ENCODE measurements at regions not wholly inside any gene's neighbourhood (a gene's known extent, or its start where the extent isn't known, plus 50 kb on each side); places are given as distances from the start of the nearest gene placed in this dataset.
"Not testable (repeated sequence)": the region's sequence is repeated elsewhere in the genome, so short reads cannot be mapped to it uniquely, and the experiment has no call there.

DNA sequence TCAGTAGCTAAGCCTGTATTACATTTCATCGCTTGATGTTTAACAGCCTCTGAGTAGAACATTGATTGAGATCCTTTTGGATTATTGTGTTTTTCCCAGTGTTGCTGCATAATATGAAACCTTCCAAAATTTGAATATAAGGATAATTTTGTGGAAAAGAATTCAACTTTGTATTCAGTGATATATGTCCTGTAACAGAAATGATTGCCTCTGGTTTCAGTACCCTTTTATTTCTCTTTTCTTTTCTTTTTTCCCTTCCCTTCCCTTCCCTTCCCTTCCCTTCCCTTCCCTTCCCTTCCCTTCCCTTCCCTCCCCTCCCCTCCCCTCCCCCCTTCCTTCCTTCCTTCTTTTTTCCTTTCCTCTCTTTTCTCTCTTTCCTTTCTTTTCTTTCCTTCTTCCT, 74.6 kb downstream of the UTRN start:
- no peak for DNase-seq (ENCODE audit: low read depth)

GRCh38 chr6:144360401-144360800, 75.3 kb downstream of the UTRN start:
- peak; percentile 94 for DNase-seq (ENCODE audit: low read depth)

DNA sequence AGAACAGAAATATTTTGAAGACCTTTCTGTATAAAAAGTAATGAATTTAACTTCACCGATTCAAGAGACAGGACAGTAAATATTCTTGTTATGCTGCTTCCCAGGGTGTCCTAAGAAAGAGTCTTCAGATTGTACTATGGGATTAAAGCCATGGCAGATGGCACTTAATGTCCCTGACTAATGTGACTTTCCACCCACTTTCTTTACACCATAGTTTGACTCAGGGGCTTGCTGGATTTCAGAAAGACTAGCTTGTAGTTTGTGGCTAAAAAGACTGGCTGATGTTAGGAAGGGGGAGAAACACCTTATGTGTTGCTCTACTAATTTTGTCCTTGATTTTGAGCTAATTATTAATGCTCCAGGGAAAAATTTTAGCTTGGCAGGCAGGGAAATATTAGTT, 75.9 kb downstream of the UTRN start:
- DNase-seq (ENCODE audit: low read depth), result peak; percentile 29

DNA sequence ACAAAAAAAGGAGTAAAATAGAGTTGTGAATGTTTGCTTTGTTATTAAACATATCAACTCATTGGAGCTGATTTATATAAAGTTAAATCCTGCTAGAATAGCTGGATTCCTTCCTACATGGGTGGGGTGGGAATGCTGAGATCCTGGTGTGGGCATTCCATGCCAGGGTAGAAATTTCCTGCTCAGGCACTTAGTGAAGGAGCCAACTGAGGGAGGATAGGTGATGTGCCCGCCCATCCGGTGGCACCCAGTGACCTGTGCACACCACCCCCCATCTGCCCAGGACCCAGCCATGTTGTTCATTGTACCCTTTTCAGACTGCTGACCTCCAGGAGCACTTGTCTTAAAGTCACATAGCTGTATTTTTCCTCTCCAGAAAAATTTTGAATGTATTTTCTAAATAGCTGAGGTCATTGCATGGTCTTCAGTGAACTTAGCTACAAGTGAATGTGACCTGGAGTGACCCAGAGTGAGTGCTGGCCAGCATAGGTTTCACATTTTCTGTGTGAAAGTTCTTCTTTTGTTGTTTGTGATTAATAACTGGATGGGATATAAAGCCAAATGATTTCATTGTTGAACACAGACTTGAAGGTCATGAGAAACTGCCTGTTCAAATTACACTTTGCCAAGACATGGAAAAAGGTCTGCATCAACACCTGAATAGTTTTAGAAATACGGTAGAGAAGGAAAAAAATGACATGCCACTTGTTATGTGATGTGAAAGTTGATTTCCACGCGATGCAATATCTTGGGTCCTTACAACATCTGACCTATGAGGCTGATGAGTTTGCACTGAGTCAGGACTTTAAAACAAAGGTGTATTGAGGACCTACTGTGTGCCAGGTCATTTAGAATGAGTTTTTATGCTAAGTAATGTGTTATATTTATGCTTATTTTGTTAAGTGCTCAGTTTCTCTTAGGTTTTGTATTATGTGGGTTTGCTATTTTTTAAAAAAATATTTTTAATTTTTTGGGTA, 77.2 kb downstream of the UTRN start:
- DNase-seq (ENCODE audit: low read depth), result peak; percentile 61

- DNase-seq (ENCODE audit: low read depth), result no peak
Observed at GRCh38 chr6:144364208-144364720, 79.1 kb downstream of the UTRN start.

DNA sequence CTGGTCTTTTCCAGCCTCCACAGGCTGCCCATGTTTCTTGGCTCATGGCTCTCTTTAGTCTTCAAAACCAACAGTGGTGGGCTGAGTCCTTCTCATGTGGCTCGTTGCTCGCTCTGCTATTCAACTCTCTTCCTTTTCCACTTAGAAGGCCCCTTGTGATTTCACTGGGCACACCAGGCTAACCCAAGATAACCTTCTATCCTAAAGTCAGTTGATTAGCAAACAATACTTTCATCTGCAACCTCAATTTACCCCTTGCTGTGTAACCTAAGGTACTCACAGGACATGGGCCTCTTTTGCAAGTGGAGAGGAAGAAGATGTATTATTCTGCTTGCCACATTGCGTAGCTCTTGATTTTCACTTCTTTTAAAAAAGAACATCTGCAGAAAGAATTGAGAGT, 79.6 kb downstream of the UTRN start:
- no peak for DNase-seq (ENCODE audit: low read depth)

DNA sequence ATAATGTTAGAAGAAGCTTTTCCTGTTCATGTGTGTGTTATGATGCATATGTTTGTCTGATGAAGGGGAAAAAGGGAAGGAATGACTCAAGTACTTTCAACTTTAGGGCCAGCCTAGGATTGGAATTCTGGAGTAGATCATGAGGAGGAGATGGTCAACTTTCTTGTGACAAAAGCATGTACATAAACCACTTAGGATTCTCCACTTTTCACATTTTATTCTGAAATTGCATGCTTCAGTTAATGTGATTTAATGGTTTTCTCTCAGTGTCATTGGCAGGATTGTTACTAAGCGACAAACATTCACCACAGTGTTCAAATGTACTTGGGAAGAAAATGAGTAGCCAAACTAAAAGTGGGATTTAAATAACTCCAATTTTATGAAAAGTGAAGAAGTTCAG, 80.1 kb downstream of the UTRN start:
- DNase-seq (ENCODE audit: low read depth), result peak; percentile 50

- not testable (repeated sequence) for DNase-seq (ENCODE audit: low read depth)
Observed at GRCh38 chr6:144369696-144370095, 84.6 kb downstream of the UTRN start.

- no peak for DNase-seq (ENCODE audit: low read depth)
Observed at GRCh38 chr6:144372116-144372515, 87.0 kb downstream of the UTRN start.

GRCh38 chr6:144372611-144373594, 87.8 kb downstream of the UTRN start:
- DNase-seq (ENCODE audit: low read depth), result no peak

DNA sequence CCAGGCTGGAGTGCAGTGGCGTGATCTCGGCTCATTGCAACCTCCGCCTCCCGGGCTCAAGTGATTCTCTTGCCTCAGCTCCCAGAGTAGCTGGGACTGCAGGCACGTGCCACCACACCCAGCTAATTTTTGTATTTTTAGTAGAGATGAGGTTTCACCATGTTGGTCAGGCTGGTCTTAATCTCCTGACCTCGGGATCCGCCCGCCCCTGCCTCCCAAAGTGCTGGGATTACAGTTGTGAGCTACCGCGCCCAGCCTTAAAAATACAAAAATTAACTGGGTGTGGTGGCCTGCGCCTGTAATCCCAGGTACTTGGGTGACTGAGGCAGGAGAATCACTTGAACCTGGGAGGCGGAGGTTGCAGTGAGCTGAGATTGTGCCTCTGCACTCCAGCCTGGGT, 89.4 kb downstream of the UTRN start:
- DNase-seq (ENCODE audit: low read depth), result not testable (repeated sequence)

DNA sequence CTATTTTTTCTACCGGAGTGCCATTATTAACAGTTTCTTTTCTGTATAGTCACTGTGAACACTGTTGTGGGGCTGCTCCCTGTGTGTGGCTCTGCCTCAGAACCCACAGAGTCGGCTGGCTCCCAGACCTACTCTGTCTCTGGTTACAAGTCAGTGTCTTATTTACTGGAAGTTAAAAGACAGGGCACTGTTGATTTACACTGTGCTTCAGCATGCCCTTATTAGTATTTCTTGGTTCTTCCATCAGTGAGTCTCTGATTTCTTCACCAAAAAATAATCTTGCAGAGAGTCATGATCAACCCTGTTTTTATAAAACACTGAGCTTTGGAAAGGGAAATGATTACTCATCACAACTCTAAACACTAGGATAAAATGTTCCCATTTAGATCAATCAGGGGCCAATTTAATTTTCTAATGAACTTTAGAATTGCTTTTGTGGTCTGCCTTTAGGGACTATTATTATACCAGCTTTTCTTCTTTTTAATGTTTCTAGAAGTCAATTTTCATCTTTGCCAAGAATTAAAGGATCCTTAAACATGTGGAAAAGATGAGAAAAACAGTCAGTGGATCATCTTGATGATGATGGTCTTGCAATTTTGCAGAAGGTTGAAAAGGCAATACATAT, 92.6 kb downstream of the UTRN start:
- peak; percentile 70 for DNase-seq (ENCODE audit: low read depth)

DNA sequence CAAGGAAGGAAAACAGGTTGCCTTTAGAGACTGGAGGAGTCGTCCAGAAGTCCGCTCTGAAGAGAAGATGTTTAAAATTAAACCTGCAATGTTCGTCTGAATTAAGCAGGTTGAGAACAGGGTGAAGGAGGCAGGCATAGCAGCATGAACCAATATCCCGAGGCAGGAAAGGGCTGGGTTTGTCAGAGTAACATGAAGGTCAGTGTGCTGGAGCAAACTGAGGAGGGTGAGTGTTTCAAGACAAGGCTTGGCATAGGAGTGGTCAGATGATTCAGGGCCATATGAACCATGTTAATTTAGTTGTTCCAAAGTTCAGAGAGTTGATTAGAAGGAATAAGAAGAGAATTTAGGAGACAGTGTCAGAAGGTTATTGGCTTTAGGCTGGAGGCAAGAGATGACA, 93.3 kb downstream of the UTRN start:
- peak; percentile 35 for DNase-seq (ENCODE audit: low read depth)

GRCh38 chr6:144379356-144379755, 94.2 kb downstream of the UTRN start:
- DNase-seq (ENCODE audit: low read depth), result peak; percentile 42

DNA sequence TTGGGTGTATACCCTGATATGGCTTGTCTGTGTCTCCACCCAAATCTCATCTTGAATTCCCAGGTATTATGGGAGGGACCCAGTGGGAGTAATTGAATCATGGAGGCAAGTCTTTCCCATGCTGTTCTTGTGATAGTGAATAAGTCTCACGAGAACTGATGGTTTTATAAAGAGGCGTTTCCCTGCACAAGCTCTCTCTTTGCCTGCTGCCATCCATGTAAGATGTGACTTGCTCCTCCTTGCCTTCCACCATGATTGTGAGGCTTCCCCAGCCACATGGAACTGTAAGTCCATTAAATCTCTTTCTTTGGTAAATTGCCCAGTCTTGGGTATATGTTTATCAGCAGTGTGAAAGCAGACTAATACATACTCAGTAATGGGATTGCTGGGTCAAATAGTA, 96.4 kb downstream of the UTRN start:
- DNase-seq (ENCODE audit: low read depth), result not testable (repeated sequence)

- no peak for DNase-seq (ENCODE audit: low read depth)
Observed at GRCh38 chr6:144383336-144383735, 98.2 kb downstream of the UTRN start.

GRCh38 chr6:144384427-144384826, 99.3 kb downstream of the UTRN start:
- DNase-seq (ENCODE audit: low read depth), result no peak

DNA sequence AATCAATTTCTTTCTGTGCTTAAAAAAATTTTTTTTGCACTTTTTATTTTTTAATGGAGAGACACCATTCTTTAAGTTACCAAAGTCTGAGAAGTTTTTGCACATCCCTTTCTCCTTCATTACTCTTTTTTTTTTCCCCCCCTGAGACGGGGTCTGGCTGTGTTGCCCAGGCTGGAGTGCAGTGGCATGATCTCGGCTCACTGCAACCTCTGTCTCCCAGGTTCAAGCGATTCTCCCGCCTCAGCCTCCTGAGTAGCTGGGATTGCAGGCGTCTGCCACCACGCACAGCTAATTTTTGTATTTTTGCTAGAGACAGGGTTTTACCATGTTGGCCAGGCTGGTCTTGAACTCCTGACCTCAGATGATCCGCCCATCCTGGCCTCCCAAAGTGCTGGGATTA, 104.3 kb downstream of the UTRN start:
- not testable (repeated sequence) for DNase-seq (ENCODE audit: low read depth)

DNA sequence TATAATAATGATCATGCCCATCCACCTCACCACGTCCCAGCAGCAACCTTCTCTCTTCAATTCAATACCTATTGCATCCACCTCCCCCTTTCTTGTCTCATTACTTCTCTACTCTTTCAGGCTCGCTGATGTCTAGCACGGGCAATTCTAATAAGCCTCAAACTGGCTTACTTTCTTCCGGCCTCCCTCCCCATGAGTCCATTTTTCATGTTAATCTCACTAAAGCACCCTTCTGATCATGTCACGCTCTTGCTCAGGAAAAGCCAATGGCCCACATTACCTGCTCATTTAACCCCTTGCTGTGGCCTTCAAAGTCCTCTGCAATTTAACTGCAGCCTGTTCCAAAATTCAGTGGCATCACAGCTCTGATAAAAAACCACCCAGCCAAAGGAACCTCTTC, 105.1 kb downstream of the UTRN start:
- DNase-seq (ENCODE audit: low read depth), result no peak

- DNase-seq (ENCODE audit: low read depth), result peak; percentile 42
Observed at GRCh38 chr6:144390886-144391285, 105.8 kb downstream of the UTRN start.

GRCh38 chr6:144392536-144392935, 107.4 kb downstream of the UTRN start:
- no peak for DNase-seq (ENCODE audit: low read depth)

DNA sequence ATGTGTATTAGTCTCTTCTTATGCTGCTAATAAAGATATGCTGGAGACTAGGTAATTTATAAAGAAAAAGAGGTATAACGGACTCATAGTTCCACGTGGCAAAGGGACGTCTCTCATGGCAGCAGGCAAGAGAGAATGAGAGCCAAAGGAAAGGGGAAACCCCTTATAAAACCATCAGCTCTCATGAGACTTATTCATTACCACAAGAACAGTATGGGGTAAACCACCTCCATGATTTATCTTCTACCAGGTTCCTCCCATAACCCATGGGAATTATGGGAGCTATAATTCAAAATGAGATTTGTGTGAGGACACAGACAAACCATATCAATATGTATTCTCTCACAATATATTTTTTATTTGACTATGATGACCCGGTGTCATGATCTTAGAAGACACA, 109.1 kb downstream of the UTRN start:
- DNase-seq (ENCODE audit: low read depth), result peak; percentile 39

All from M059J (cell line).